IMR-90 (cell line): ENCODE measurements at regions not wholly inside any gene's neighbourhood (a gene's known extent, or its start where the extent isn't known, plus 50 kb on each side); places are given as distances from the start of the nearest gene placed in this dataset.

Experiments used
- ATAC-seq: fragments of 200-7000 bp; cut with Tn5 transposase; 2 replicates; pipeline ENCODE4 v1.9.1; 2020; ENCODE audit warnings: low read depth, mild to moderate bottlenecking, moderate library complexity
- BruUV-seq: library from RNA; stranded (reverse); fragments of 400-500 nt; replicated peaks from 2 replicates; lab custom pipeline; 2021; lab: Mats Ljungman, UMichigan
- CTCF ChIA-PET: fragments of 300-600 bp; formaldehyde crosslinking; extraction: SDS; loops from one replicate; lab custom pipeline; 2021; ENCODE audit warnings: antibody characterized with exemption; lab: Yijun Ruan, JAX
- POLR2A ChIA-PET: fragments of 300-600 bp; sonication (Branson Sonifier 250); formaldehyde crosslinking; loops from one replicate; lab custom pipeline; 2022; ENCODE audit warnings: antibody characterized with exemption; ENCODE audit not compliant: unreplicated experiment; lab: Charles Lee
- DNase-seq: peaks from one replicate; pipeline ENCODE4 v3.0.0; 2013
- H2AFZ ChIP-seq: replicated peaks from 2 replicates; pipeline ENCODE3; 2013; ENCODE audit warnings: low read length, mild to moderate bottlenecking; ENCODE audit not compliant: poor library complexity
- H2AK5ac ChIP-seq: 2 replicates; pipeline ENCODE4 v1.6.1; 2013; ENCODE audit warnings: low read depth, low read length, inconsistent platforms
- H2AK9ac ChIP-seq: replicated peaks from 2 replicates; pipeline ENCODE3; 2013; ENCODE audit warnings: mild to moderate bottlenecking, low read depth, low read length, moderate library complexity; ENCODE audit not compliant: poor library complexity
- H2BK120ac ChIP-seq: 2 replicates; pipeline ENCODE4 v1.6.1; 2013; ENCODE audit warnings: low read depth, low read length, inconsistent platforms
- H2BK15ac ChIP-seq: 3 replicates; pipeline ENCODE4 v1.6.1; 2013; ENCODE audit warnings: low read depth, low read length, inconsistent platforms
- H2BK20ac ChIP-seq: 2 replicates; pipeline ENCODE4 v1.6.1; 2013; ENCODE audit warnings: low read depth, mild to moderate bottlenecking, inconsistent platforms, low read length, moderate library complexity
- H2BK5ac ChIP-seq: 2 replicates; pipeline ENCODE4 v1.6.1; 2013; ENCODE audit warnings: mild to moderate bottlenecking, low read depth, low read length, inconsistent platforms; ENCODE audit not compliant: poor library complexity, severe bottlenecking
- H3K14ac ChIP-seq: replicated peaks from 2 replicates; pipeline ENCODE4 v1.6.1; 2013; ENCODE audit warnings: low read depth, low read length, inconsistent platforms
- H3K18ac ChIP-seq: 2 replicates; pipeline ENCODE4 v1.6.1; 2013; ENCODE audit warnings: low read depth, low read length, control low read depth
- H3K23ac ChIP-seq: 2 replicates; pipeline ENCODE4 v1.6.1; 2013; ENCODE audit warnings: low read depth, low read length, inconsistent platforms
- H3K27ac ChIP-seq: 2 replicates; pipeline ENCODE4 v1.5.1; 2013; ENCODE audit warnings: mild to moderate bottlenecking, control low read depth, low read length; ENCODE audit not compliant: insufficient read depth
- H3K27me3 ChIP-seq: 2 replicates; pipeline ENCODE4 v1.6.1; 2013; ENCODE audit warnings: low read length; ENCODE audit not compliant: control insufficient read depth, insufficient read depth
- H3K36me3 ChIP-seq: 2 replicates; pipeline ENCODE4 v1.6.1; 2013; ENCODE audit warnings: low read length, mixed read lengths; ENCODE audit not compliant: control insufficient read depth, insufficient read depth
- H3K4ac ChIP-seq: 2 replicates; pipeline ENCODE4 v1.6.1; 2013; ENCODE audit warnings: low read depth, low read length, inconsistent platforms
- H3K4me1 ChIP-seq: 2 replicates; pipeline ENCODE4 v1.6.1; 2013; ENCODE audit warnings: low read length, mixed read lengths; ENCODE audit not compliant: control insufficient read depth, insufficient read depth
- H3K4me2 ChIP-seq: 2 replicates; pipeline ENCODE4 v1.6.1; 2013; ENCODE audit warnings: low read depth, mild to moderate bottlenecking, control low read depth, low read length, moderate library complexity
- H3K4me3 ChIP-seq: 2 replicates; pipeline ENCODE4 v1.5.1; 2013; ENCODE audit warnings: low read depth, mild to moderate bottlenecking, control low read depth, low read length, moderate library complexity; ENCODE audit not compliant: insufficient read depth
- H3K56ac ChIP-seq: 2 replicates; pipeline ENCODE4 v1.6.1; 2013; ENCODE audit warnings: low read length, inconsistent platforms; ENCODE audit not compliant: insufficient read depth; ENCODE audit errors: extremely low read depth
- H3K79me1 ChIP-seq, 2 experiments: 2 replicates each; pipeline ENCODE4 v1.6.1; 2013; ENCODE audit warnings: low read length in 2 of 2, inconsistent platforms in 1 of 2, low read depth in 1 of 2
- H3K9ac ChIP-seq: 2 replicates; pipeline ENCODE4 v1.6.1; 2013; ENCODE audit warnings: low read depth, low read length, control low read depth
- H3K9me1 ChIP-seq: 2 replicates; pipeline ENCODE4 v1.6.1; 2013; ENCODE audit warnings: low read length, inconsistent platforms; ENCODE audit not compliant: insufficient read depth
- H3K9me3 ChIP-seq: 2 replicates; pipeline ENCODE4 v1.6.1; 2013; ENCODE audit warnings: low read length; ENCODE audit not compliant: control insufficient read depth, insufficient read depth
- H4K20me1 ChIP-seq: 2 replicates; pipeline ENCODE4 v1.6.1; 2013; ENCODE audit warnings: low read length, inconsistent platforms; ENCODE audit not compliant: insufficient read depth
- H4K5ac ChIP-seq: 2 replicates; pipeline ENCODE4 v1.6.1; 2013; ENCODE audit warnings: mild to moderate bottlenecking, low read depth, low read length, control low read depth
- H4K8ac ChIP-seq, 2 experiments: 2 replicates each; pipeline ENCODE4 v1.6.1; 2013; ENCODE audit warnings: low read depth in 2 of 2, low read length in 2 of 2, control low read depth in 1 of 2, inconsistent platforms in 1 of 2
- H4K91ac ChIP-seq: 2 replicates; pipeline ENCODE4 v1.6.1; 2013; ENCODE audit warnings: low read depth, low read length, inconsistent platforms; ENCODE audit not compliant: insufficient read depth
- BHLHE40 ChIP-seq: fragments of 150-350 bp; IDR thresholded peaks from 2 replicates; pipeline ENCODE4 v1.6.1; 2016; ENCODE audit warnings: mild to moderate bottlenecking, low read depth, low read length
- CEBPB ChIP-seq: IDR thresholded peaks from 2 replicates; pipeline ENCODE4 v1.6.1; 2012; ENCODE audit warnings: low read depth, low read length, improper control_type of control experiment
- CHD1 ChIP-seq: IDR thresholded peaks from 2 replicates; pipeline ENCODE4 v1.6.1; 2012; ENCODE audit warnings: low read depth, low read length, improper control_type of control experiment
- FOS ChIP-seq: fragments of 150-350 bp; IDR thresholded peaks from 2 replicates; pipeline ENCODE4 v1.6.1; 2016; ENCODE audit warnings: low read depth, low read length
- MAFK ChIP-seq: IDR thresholded peaks from 2 replicates; pipeline ENCODE4 v1.6.1; 2012; ENCODE audit warnings: low read depth, low read length, improper control_type of control experiment
- MAZ ChIP-seq: IDR thresholded peaks from 2 replicates; pipeline ENCODE4 v1.6.1; 2012; ENCODE audit warnings: low read depth, mild to moderate bottlenecking, low read length, improper control_type of control experiment, moderate library complexity, borderline replicate concordance
- MXI1 ChIP-seq: IDR thresholded peaks from 2 replicates; pipeline ENCODE4 v1.6.1; 2012; ENCODE audit warnings: low read depth, mild to moderate bottlenecking, low read length, moderate library complexity, borderline replicate concordance
- NFE2L2 ChIP-seq: fragments of 150-350 bp; IDR thresholded peaks from 2 replicates; pipeline ENCODE4 v1.6.1; 2016; ENCODE audit warnings: low read depth, mild to moderate bottlenecking, low read length
- POLR2A ChIP-seq: IDR thresholded peaks from 2 replicates; pipeline ENCODE4 v1.6.1; 2012; ENCODE audit warnings: mild to moderate bottlenecking, low read depth, low read length
- RAD21 ChIP-seq: IDR thresholded peaks from 2 replicates; pipeline ENCODE4 v1.6.1; 2012; ENCODE audit warnings: low read length, improper control_type of control experiment
- RCOR1 ChIP-seq: IDR thresholded peaks from 2 replicates; pipeline ENCODE4 v1.6.1; 2012; ENCODE audit warnings: mild to moderate bottlenecking, low read length, improper control_type of control experiment; ENCODE audit not compliant: insufficient replicate concordance
- RFX5 ChIP-seq: IDR thresholded peaks from 2 replicates; pipeline ENCODE4 v1.8.0; 2012; ENCODE audit warnings: low read depth, mild to moderate bottlenecking, low read length, moderate library complexity
- SMC3 ChIP-seq: fragments of 150-350 bp; IDR thresholded peaks from 2 replicates; pipeline ENCODE4 v1.6.1; 2016; ENCODE audit warnings: low read depth, mild to moderate bottlenecking, antibody characterized with exemption, low read length, moderate library complexity
- WGBS, 2 experiments: methylation state at CpG; one replicate each; pipeline versions ENCODE4 v1.1.5 to v1.1.7; 2013; ENCODE audit warnings: missing lambda C conversion rate in 2 of 2; ENCODE audit not compliant: insufficient read length in 1 of 2; ENCODE audit errors: extremely low coverage in 2 of 2; 5-methylcytosine and 5-hydroxymethylcytosine counted together
- dilution Hi-C: fragments of 300-500 bp; cut with HindIII; formaldehyde crosslinking; loops from one replicate; pipeline ENCODE4 v1.14.3; 2018; ENCODE audit warnings: low sequenced_read_pairs; ENCODE audit not compliant: unreplicated experiment
- in situ Hi-C: fragments of 300-500 bp; cut with MboI; formaldehyde crosslinking; loops from 3 replicates; pipeline ENCODE4 v1.14.3; 2019; ENCODE audit warnings: low sequenced_read_pairs, inconsistent platforms, mixed read lengths
- intact Hi-C: fragments of 100-400 bp; cut with micrococcal nuclease; formaldehyde crosslinking; loops from 2 replicates; pipeline ENCODE4 v1.10.0; 2022
- TF ChIP-seq, protein P1 (sequence below): conservative IDR thresholded peaks from 2 replicates; pipeline ENCODE4 v1.5.1; 2012; ENCODE audit warnings: mild to moderate bottlenecking, low read depth, low read length, improper control_type of control experiment
- TF ChIP-seq, protein P2 (sequence below): fragments of 150-350 bp; IDR thresholded peaks from 2 replicates; pipeline ENCODE4 v1.6.1; 2017; ENCODE audit warnings: mild to moderate bottlenecking, antibody characterized with exemption, low read length, low read depth

DNA sequence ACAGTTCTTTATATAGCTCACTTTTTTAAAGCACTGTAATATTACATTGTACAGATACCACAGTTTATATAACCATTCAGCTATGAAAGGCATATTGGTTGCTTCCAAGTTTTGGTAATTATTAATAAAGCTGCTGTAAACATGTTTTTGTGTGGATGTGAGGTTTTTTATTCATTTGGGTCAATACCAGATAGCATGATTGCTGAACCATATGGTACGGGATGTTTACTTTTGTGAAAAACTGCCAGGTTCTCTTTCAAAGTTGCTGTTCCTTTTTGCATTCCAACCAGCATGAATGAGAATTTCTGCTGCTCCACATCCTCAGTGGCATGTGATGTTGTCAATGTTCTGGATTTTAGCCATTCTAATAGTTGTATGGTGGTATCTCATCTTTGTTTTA lies 439.6 kb upstream of the NMUR2 start:
- Histone ChIP-seq H3K9me3 (peaks cover 4% of the 10 kb centered on the region), H2AK5ac (no peak overlapping the region), H2AFZ (no peak overlapping the region), H2BK120ac (no peak overlapping the region), H2BK15ac (no peak overlapping the region), H3K4me2 (no peak overlapping the region), H3K36me3 (no peaks in the 10 kb centered on the region), H3K9me1 (no peaks in the 10 kb centered on the region), H3K18ac (no peak overlapping the region), H4K20me1 (no peaks in the 10 kb centered on the region), H3K56ac (no peak overlapping the region), H3K27ac (no peak overlapping the region), H3K4ac (no peak overlapping the region), H3K27me3 (no peaks in the 10 kb centered on the region), H2AK9ac (no peak overlapping the region), H4K8ac (no peak overlapping the region), H3K23ac (no peak overlapping the region), H3K9ac (no peak overlapping the region), H3K4me1 (no peaks in the 10 kb centered on the region), H3K4me3 (no peak overlapping the region), H3K14ac (no peak overlapping the region), H2BK20ac (no peak overlapping the region), H4K5ac (no peak overlapping the region), H3K79me1 (no peaks in the 10 kb centered on the region), H4K91ac (no peak overlapping the region), H2BK5ac (no peak overlapping the region)
- ChIA-PET CTCF (no interaction called here), POLR2A (no interaction called here)
- intact Hi-C loops: no loop called here
- dilution Hi-C loops: no loop called here
- no TSS peak for BruUV-seq
- WGBS, 2 experiments: 0% methylated on average over 1 of the region's 1 CpG; no CpG with 5 or more reads in 1 of the 2 experiments
- DNase-seq: no peak
- ATAC-seq: no peak
- TF ChIP-seq FOS (no peak), POLR2A (no peak), RAD21 (no peak), MAZ (no peak), CEBPB (no peak), MXI1 (no peak), RCOR1 (no peak), SMC3 (no peak), BHLHE40 (no peak), NFE2L2 (no peak), CHD1 (no peak), RFX5 (no peak), MAFK (no peak)
- TF ChIP-seq, protein P1, sequence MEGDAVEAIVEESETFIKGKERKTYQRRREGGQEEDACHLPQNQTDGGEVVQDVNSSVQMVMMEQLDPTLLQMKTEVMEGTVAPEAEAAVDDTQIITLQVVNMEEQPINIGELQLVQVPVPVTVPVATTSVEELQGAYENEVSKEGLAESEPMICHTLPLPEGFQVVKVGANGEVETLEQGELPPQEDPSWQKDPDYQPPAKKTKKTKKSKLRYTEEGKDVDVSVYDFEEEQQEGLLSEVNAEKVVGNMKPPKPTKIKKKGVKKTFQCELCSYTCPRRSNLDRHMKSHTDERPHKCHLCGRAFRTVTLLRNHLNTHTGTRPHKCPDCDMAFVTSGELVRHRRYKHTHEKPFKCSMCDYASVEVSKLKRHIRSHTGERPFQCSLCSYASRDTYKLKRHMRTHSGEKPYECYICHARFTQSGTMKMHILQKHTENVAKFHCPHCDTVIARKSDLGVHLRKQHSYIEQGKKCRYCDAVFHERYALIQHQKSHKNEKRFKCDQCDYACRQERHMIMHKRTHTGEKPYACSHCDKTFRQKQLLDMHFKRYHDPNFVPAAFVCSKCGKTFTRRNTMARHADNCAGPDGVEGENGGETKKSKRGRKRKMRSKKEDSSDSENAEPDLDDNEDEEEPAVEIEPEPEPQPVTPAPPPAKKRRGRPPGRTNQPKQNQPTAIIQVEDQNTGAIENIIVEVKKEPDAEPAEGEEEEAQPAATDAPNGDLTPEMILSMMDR: no peak
- TF ChIP-seq, protein P2, sequence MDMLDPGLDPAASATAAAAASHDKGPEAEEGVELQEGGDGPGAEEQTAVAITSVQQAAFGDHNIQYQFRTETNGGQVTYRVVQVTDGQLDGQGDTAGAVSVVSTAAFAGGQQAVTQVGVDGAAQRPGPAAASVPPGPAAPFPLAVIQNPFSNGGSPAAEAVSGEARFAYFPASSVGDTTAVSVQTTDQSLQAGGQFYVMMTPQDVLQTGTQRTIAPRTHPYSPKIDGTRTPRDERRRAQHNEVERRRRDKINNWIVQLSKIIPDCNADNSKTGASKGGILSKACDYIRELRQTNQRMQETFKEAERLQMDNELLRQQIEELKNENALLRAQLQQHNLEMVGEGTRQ: no peak
- in situ Hi-C loops: no loop called here
